BLaER1 (cell line): ENCODE measurements at regions not wholly inside any gene's neighbourhood (a gene's known extent, or its start where the extent isn't known, plus 50 kb on each side); places are given as distances from the start of the nearest gene placed in this dataset.
"Not testable (repeated sequence)": the region's sequence is repeated elsewhere in the genome, so short reads cannot be mapped to it uniquely, and the experiment has no call there.

Source experiments
- H3K27ac ChIP-seq: shearing (Covaris generic); formaldehyde crosslinking; 2 replicates; pipeline ENCODE4 v1.8.1; 2022
- H3K27me3 ChIP-seq: shearing (Covaris generic); formaldehyde crosslinking; 2 replicates; pipeline ENCODE4 v1.8.1; 2022
- H3K36me3 ChIP-seq: shearing (Covaris generic); formaldehyde crosslinking; 2 replicates; pipeline ENCODE4 v1.8.1; 2022
- H3K4me1 ChIP-seq: shearing (Covaris generic); formaldehyde crosslinking; 2 replicates; pipeline ENCODE4 v1.8.1; 2022
- H3K4me2 ChIP-seq: shearing (Covaris generic); formaldehyde crosslinking; 2 replicates; pipeline ENCODE4 v1.8.1; 2022
- H3K4me3 ChIP-seq: shearing (Covaris generic); formaldehyde crosslinking; 2 replicates; pipeline ENCODE4 v1.8.1; 2022
- H3K9ac ChIP-seq: shearing (Covaris generic); formaldehyde crosslinking; 2 replicates; pipeline ENCODE4 v1.8.1; 2022
- H3K9me3 ChIP-seq: shearing (Covaris generic); formaldehyde crosslinking; 2 replicates; pipeline ENCODE4 v1.8.1; 2022
- H4K20me1 ChIP-seq: shearing (Covaris generic); formaldehyde crosslinking; 2 replicates; pipeline ENCODE4 v1.8.1; 2022
- Cebpa-rat ChIP-seq: shearing (Covaris generic); IDR thresholded peaks from 2 replicates; pipeline ENCODE4 v1.8.1; 2022

GRCh38 chr5:75862872-75863271, 145.6 kb upstream of the POC5 start:
- no peaks in the 10 kb centered on the region for H4K20me1 ChIP-seq
- no peaks in the 10 kb centered on the region for H3K36me3 ChIP-seq
- H3K4me2 ChIP-seq = no peak overlapping the region
- no peak overlapping the region for H3K9ac ChIP-seq
- H3K27ac ChIP-seq = no peak overlapping the region
- TF ChIP-seq Cebpa-rat = no peak
- H3K4me1 ChIP-seq = no peaks in the 10 kb centered on the region
- H3K27me3 ChIP-seq = no peaks in the 10 kb centered on the region
- H3K4me3 ChIP-seq = no peak overlapping the region
- H3K9me3 ChIP-seq = peaks cover 5% of the 10 kb centered on the region; the same call in 1 of the 2 replicates

GRCh38 chr5:75859621-75860020, 142.4 kb upstream of the POC5 start:
- H3K36me3 ChIP-seq, H3K27ac ChIP-seq, H3K9ac ChIP-seq, H3K4me2 ChIP-seq, H4K20me1 ChIP-seq, H3K4me3 ChIP-seq, H3K9me3 ChIP-seq, H3K27me3 ChIP-seq, H3K4me1 ChIP-seq: not testable (repeated sequence)

- H3K36me3 ChIP-seq = no peaks in the 10 kb centered on the region
- H3K4me2 ChIP-seq = no peak overlapping the region
- H3K9ac ChIP-seq = no peak overlapping the region
- no peaks in the 10 kb centered on the region for H3K27me3 ChIP-seq
- H3K27ac ChIP-seq = no peak overlapping the region
- TF ChIP-seq Cebpa-rat = no peak
- H3K4me1 ChIP-seq = no peaks in the 10 kb centered on the region
- no peaks in the 10 kb centered on the region for H4K20me1 ChIP-seq
- H3K9me3 ChIP-seq = peaks cover 5% of the 10 kb centered on the region; the same call in 1 of the 2 replicates
- no peak overlapping the region for H3K4me3 ChIP-seq
These were observed 138.8 kb upstream of the POC5 start for GRCh38 chr5:75856056-75856455.

- H3K4me1 ChIP-seq = peaks cover 27% of the 10 kb centered on the region
- H3K9ac ChIP-seq = no peak overlapping the region
- H3K4me3 ChIP-seq = no peak overlapping the region
- no peaks in the 10 kb centered on the region for H3K9me3 ChIP-seq
- H3K4me2 ChIP-seq = peak overlapping the region; percentile 46
- no peak overlapping the region for H3K27ac ChIP-seq
- no peaks in the 10 kb centered on the region for H3K27me3 ChIP-seq
- no peak for TF ChIP-seq Cebpa-rat
- no peaks in the 10 kb centered on the region for H3K36me3 ChIP-seq
- H4K20me1 ChIP-seq = no peaks in the 10 kb centered on the region
These were observed 130.8 kb upstream of the POC5 start for GRCh38 chr5:75848077-75848476.

GRCh38 chr5:75847561-75848021, 130.4 kb upstream of the POC5 start:
- H3K27me3 ChIP-seq = no peaks in the 10 kb centered on the region
- no peaks in the 10 kb centered on the region for H4K20me1 ChIP-seq
- H3K4me1 ChIP-seq = peaks cover 27% of the 10 kb centered on the region
- no peaks in the 10 kb centered on the region for H3K36me3 ChIP-seq
- peak overlapping the region; percentile 46 for H3K4me2 ChIP-seq
- H3K27ac ChIP-seq = no peak overlapping the region
- H3K9ac ChIP-seq = no peak overlapping the region
- no peak for TF ChIP-seq Cebpa-rat
- H3K4me3 ChIP-seq = no peak overlapping the region
- H3K9me3 ChIP-seq = no peaks in the 10 kb centered on the region

- Histone ChIP-seq H3K27me3 (no peaks in the 10 kb centered on the region), H4K20me1 (no peaks in the 10 kb centered on the region), H3K36me3 (no peaks in the 10 kb centered on the region), H3K9ac (no peak overlapping the region), H3K4me2 (no peak overlapping the region), H3K9me3 (no peaks in the 10 kb centered on the region), H3K4me1 (peaks cover 27% of the 10 kb centered on the region), H3K4me3 (no peak overlapping the region), H3K27ac (no peak overlapping the region)
- no peak for TF ChIP-seq Cebpa-rat
These were observed 127.1 kb upstream of the POC5 start for GRCh38 chr5:75844301-75844700.

- H3K9ac ChIP-seq = no peak overlapping the region
- H3K4me3 ChIP-seq = no peak overlapping the region
- no peak overlapping the region for H3K27ac ChIP-seq
- H4K20me1 ChIP-seq = no peaks in the 10 kb centered on the region
- H3K36me3 ChIP-seq = no peaks in the 10 kb centered on the region
- no peaks in the 10 kb centered on the region for H3K9me3 ChIP-seq
- H3K4me1 ChIP-seq = peaks cover 27% of the 10 kb centered on the region
- no peaks in the 10 kb centered on the region for H3K27me3 ChIP-seq
- no peak for TF ChIP-seq Cebpa-rat
- no peak overlapping the region for H3K4me2 ChIP-seq
These were observed 126.1 kb upstream of the POC5 start for GRCh38 chr5:75843319-75843718.

GRCh38 chr5:75839547-75839946, 122.3 kb upstream of the POC5 start:
- H3K27ac ChIP-seq = no peak overlapping the region
- H3K9me3 ChIP-seq = no peaks in the 10 kb centered on the region
- no peaks in the 10 kb centered on the region for H4K20me1 ChIP-seq
- H3K4me2 ChIP-seq = no peak overlapping the region
- peaks cover 7% of the 10 kb centered on the region; the same call in 1 of the 2 replicates for H3K4me1 ChIP-seq
- TF ChIP-seq Cebpa-rat = no peak
- H3K36me3 ChIP-seq = no peaks in the 10 kb centered on the region
- no peak overlapping the region for H3K9ac ChIP-seq
- no peak overlapping the region for H3K4me3 ChIP-seq
- H3K27me3 ChIP-seq = no peaks in the 10 kb centered on the region

GRCh38 chr5:75837258-75837841, 120.1 kb upstream of the POC5 start:
- no peaks in the 10 kb centered on the region for H3K9me3 ChIP-seq
- no peak for TF ChIP-seq Cebpa-rat
- H4K20me1 ChIP-seq = no peaks in the 10 kb centered on the region
- H3K4me2 ChIP-seq = no peak overlapping the region
- no peaks in the 10 kb centered on the region for H3K36me3 ChIP-seq
- no peak overlapping the region for H3K9ac ChIP-seq
- no peak overlapping the region for H3K4me3 ChIP-seq
- H3K4me1 ChIP-seq = peaks cover 7% of the 10 kb centered on the region; the same call in 1 of the 2 replicates
- H3K27ac ChIP-seq = no peak overlapping the region
- no peaks in the 10 kb centered on the region for H3K27me3 ChIP-seq

GRCh38 chr5:75831561-75831960, 114.3 kb upstream of the POC5 start:
- H3K27me3 ChIP-seq = no peaks in the 10 kb centered on the region
- H3K4me2 ChIP-seq = no peak overlapping the region
- no peak overlapping the region for H3K9ac ChIP-seq
- H3K4me3 ChIP-seq = no peak overlapping the region
- no peak overlapping the region for H3K27ac ChIP-seq
- no peaks in the 10 kb centered on the region for H4K20me1 ChIP-seq
- H3K9me3 ChIP-seq = no peaks in the 10 kb centered on the region
- no peak for TF ChIP-seq Cebpa-rat
- no peaks in the 10 kb centered on the region for H3K36me3 ChIP-seq
- no peaks in the 10 kb centered on the region for H3K4me1 ChIP-seq

- no peaks in the 10 kb centered on the region for H4K20me1 ChIP-seq
- H3K4me3 ChIP-seq = no peak overlapping the region
- no peaks in the 10 kb centered on the region for H3K36me3 ChIP-seq
- TF ChIP-seq Cebpa-rat = no peak
- H3K4me2 ChIP-seq = no peak overlapping the region
- H3K9me3 ChIP-seq = no peaks in the 10 kb centered on the region
- no peak overlapping the region for H3K9ac ChIP-seq
- H3K27ac ChIP-seq = no peak overlapping the region
- H3K27me3 ChIP-seq = no peaks in the 10 kb centered on the region
- no peaks in the 10 kb centered on the region for H3K4me1 ChIP-seq
These were observed 110.8 kb upstream of the POC5 start for GRCh38 chr5:75828029-75828428.
